ENCODE measurements at regions not wholly inside any gene's neighbourhood (a gene's known extent, or its start where the extent isn't known, plus 50 kb on each side); places are given as distances from the start of the nearest gene placed in this dataset.

- no peak for DNase-seq (ENCODE audit: low spot score)
- TF ChIP-seq CTCF (IDR thresholded peaks at IDR 0.05; ENCODE audit: extremely low read depth, insufficient read depth, missing control alignments): no peak
These were observed 244.3 kb downstream of the FAM170A start for GRCh38 chr5:119873611-119874010.

DNA sequence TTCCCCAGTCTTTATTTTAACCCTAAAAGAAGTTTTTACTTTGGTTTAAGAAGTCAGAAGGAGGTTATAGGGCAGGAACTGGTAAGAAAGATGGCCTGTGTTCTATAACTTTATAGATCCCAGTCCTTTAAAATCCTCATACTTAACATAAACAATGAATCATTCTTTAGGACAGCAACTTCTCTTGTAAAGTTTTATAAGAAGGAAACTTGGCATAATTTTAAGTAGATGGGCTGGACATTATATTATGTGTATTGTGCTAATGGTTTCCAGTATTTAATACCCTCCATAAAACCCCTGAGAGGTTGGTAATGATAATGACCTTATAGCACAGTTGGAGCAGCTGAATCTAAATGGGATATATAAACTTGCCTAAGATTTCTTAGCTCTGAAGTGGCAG is 247.2 kb downstream of the FAM170A start:
- DNase-seq (ENCODE audit: low spot score): no peak
- in situ Hi-C loops (cut with MboI; ENCODE audit: low pct_unique_long_range_greater_than_20kb, low sequenced_read_pairs, unreplicated experiment): no loop called here
- no peak for TF ChIP-seq CTCF (IDR thresholded peaks at IDR 0.05; ENCODE audit: extremely low read depth, insufficient read depth, missing control alignments)

More at GRCh38 chr5:119873611-119874010, 244.3 kb downstream of the FAM170A start:
- in situ Hi-C loops (cut with MboI; ENCODE audit: low pct_unique_long_range_greater_than_20kb, low sequenced_read_pairs, unreplicated experiment): no loop called here

DNA sequence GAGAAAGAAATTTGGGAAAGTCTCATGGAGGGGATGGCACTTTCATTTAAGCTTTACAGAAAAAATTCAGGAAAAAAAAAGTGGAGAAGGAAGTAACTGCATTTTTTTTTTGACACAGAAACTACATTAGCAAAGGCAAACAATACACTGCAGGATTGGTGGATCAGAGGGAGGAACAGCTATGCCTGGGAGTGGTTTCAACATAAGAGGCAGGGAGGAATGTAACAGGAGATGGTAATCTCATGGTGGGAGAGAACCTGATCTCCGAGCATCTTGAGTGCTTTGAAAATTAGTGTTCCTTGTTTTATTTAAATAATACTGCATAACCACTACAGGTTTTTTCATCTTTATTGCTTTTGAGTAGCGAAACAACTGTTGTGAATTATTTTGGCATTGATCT is 249.4 kb downstream of the FAM170A start:
- in situ Hi-C loops (cut with MboI; ENCODE audit: low pct_unique_long_range_greater_than_20kb, low sequenced_read_pairs, unreplicated experiment): no loop called here
- no peak for TF ChIP-seq CTCF (IDR thresholded peaks at IDR 0.05; ENCODE audit: extremely low read depth, insufficient read depth, missing control alignments)

DNA sequence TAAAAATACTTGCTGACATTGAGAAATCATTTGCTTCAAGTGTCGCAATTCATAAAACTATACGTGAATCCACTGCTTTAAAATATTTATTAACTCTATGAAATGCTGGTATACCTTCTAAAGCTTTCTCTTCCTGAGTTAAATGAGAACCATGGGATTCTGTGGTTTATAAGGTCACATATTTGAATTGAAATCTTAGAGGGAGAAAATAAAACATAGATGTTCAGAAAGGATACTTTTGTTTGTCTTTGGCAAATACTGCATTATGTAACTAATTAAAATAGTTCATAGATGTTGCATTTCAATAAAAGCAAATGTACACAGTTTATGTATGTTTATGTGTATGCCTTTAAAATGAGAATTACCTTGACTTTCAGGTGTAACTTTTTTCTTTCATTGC is 250.1 kb downstream of the FAM170A start:
- in situ Hi-C loops (cut with MboI; ENCODE audit: low pct_unique_long_range_greater_than_20kb, low sequenced_read_pairs, unreplicated experiment): no loop called here
- no peak for TF ChIP-seq CTCF (IDR thresholded peaks at IDR 0.05; ENCODE audit: extremely low read depth, insufficient read depth, missing control alignments)
- DNase-seq (ENCODE audit: low spot score): no peak

More for the DNA sequence above, 249.4 kb downstream of the FAM170A start:
- DNase-seq (ENCODE audit: low spot score): no peak

- no peak for DNase-seq (ENCODE audit: low spot score)
- TF ChIP-seq CTCF (IDR thresholded peaks at IDR 0.05; ENCODE audit: extremely low read depth, insufficient read depth, missing control alignments): no peak
- in situ Hi-C loops (cut with MboI; ENCODE audit: low pct_unique_long_range_greater_than_20kb, low sequenced_read_pairs, unreplicated experiment): no loop called here
These were observed 265.7 kb downstream of the FAM170A start for GRCh38 chr5:119895066-119895465.

GRCh38 chr5:119896826-119897536 is 267.6 kb downstream of the FAM170A start:
- no peak for TF ChIP-seq CTCF (IDR thresholded peaks at IDR 0.05; ENCODE audit: extremely low read depth, insufficient read depth, missing control alignments)
- no peak for DNase-seq (ENCODE audit: low spot score)
- in situ Hi-C loops (cut with MboI; ENCODE audit: low pct_unique_long_range_greater_than_20kb, low sequenced_read_pairs, unreplicated experiment): no loop called here
